Hepatocyte (in vitro differentiated cells): ENCODE measurements at regions not wholly inside any gene's neighbourhood (a gene's known extent, or its start where the extent isn't known, plus 50 kb on each side); places are given as distances from the start of the nearest gene placed in this dataset.

ENCODE experiments used
- EZH2phosphoT487 ChIP-seq: fragments of 200-600 bp; sonication (generic); IDR thresholded peaks from one replicate; pipeline ENCODE4 v1.6.1; 2018; ENCODE audit warnings: antibody characterized with exemption, mild to moderate bottlenecking, low read depth, moderate library complexity; ENCODE audit not compliant: unreplicated experiment, severe bottlenecking
- TF ChIP-seq, protein P1 (sequence below): fragments of 200-600 bp; sonication (generic); IDR thresholded peaks from 2 replicates; pipeline ENCODE4 v1.5.1; 2016; ENCODE audit warnings: antibody characterized with exemption, mild to moderate bottlenecking; ENCODE audit not compliant: poor library complexity

DNA sequence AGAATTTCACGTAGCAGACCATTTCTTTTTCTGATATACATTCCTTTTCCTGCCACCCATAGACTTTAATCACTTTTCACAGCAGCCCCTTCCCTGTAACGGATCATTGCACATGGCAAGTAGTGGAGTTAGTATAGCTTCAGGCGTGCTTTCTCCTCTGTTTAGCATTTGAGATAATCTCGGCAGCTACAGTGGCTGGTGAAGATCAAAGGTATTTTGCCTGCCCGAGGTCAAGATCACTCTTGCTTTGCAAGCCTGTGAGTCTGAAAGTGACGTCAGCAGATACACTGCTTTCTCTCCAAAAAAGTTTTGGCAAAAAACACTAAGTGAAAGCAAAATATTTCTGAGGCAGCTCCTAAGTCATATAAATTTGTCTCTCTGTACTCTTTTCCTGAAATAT is 260.0 kb downstream of the NDFIP2 start:
- TF ChIP-seq EZH2phosphoT487: no peak
- TF ChIP-seq, protein P1, sequence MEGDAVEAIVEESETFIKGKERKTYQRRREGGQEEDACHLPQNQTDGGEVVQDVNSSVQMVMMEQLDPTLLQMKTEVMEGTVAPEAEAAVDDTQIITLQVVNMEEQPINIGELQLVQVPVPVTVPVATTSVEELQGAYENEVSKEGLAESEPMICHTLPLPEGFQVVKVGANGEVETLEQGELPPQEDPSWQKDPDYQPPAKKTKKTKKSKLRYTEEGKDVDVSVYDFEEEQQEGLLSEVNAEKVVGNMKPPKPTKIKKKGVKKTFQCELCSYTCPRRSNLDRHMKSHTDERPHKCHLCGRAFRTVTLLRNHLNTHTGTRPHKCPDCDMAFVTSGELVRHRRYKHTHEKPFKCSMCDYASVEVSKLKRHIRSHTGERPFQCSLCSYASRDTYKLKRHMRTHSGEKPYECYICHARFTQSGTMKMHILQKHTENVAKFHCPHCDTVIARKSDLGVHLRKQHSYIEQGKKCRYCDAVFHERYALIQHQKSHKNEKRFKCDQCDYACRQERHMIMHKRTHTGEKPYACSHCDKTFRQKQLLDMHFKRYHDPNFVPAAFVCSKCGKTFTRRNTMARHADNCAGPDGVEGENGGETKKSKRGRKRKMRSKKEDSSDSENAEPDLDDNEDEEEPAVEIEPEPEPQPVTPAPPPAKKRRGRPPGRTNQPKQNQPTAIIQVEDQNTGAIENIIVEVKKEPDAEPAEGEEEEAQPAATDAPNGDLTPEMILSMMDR: no peak
